ENCODE measurements at regions not wholly inside any gene's neighbourhood (a gene's known extent, or its start where the extent isn't known, plus 50 kb on each side); places are given as distances from the start of the nearest gene placed in this dataset.

GRCh38 chr10:61050120-61050745, 106.2 kb upstream of the RHOBTB1 start:
- POLR2A ChIA-PET (ENCODE audit: unreplicated experiment), result interaction anchor here (0.6 kb wide), 1 partner anchor 69 kb away, joined by 11 read pairs; no protein-coding TSS in a partner anchor
- no peaks in the 10 kb centered on the region for H4K20me1 ChIP-seq (ENCODE audit: low read length)
- CTCF ChIA-PET, result no interaction called here
- ATAC-seq (no peak), DNase-seq (no peak)
- BruUV-seq (replicated peaks), result no TSS peak
- no peak overlapping the region for H3K4me2 ChIP-seq (ENCODE audit: low read length)
- H2AFZ ChIP-seq (ENCODE audit: low read length), result no peak overlapping the region
- H3K9me3 ChIP-seq (ENCODE audit: low read length), result no peaks in the 10 kb centered on the region
- H3K9me2 ChIP-seq (replicated peaks; ENCODE audit: low read length), result no peaks in the 10 kb centered on the region
- no peak overlapping the region for H3K27ac ChIP-seq (ENCODE audit: low read length)
- no peaks in the 10 kb centered on the region for H3K79me2 ChIP-seq (ENCODE audit: low read length)
- H3K4me1 ChIP-seq (ENCODE audit: insufficient read depth, low read length), result no peaks in the 10 kb centered on the region; the same call in 1 of the 2 replicates
- intact Hi-C loops (cut with micrococcal nuclease), result no loop called here
- H3K27me3 ChIP-seq (ENCODE audit: low read length), result peaks cover 14% of the 10 kb centered on the region; the same call in 1 of the 2 replicates
- no peak for TF ChIP-seq EZH2phosphoT487 (IDR thresholded peaks at IDR 0.05; ENCODE audit: borderline replicate concordance, low read length)
- TF ChIP-seq EZH2 (IDR thresholded peaks at IDR 0.05; ENCODE audit: low read length, unreplicated experiment), result no peak
- TF ChIP-seq CTCF (conservative IDR thresholded peaks at IDR 0.05; ENCODE audit: low read depth, low read length), result no peak
- no peak overlapping the region for H3K9ac ChIP-seq (ENCODE audit: low read length)
- no peaks in the 10 kb centered on the region for H3F3A ChIP-seq (ENCODE audit: low read length, unreplicated experiment)
- no peaks in the 10 kb centered on the region for H3K36me3 ChIP-seq (ENCODE audit: low read depth, low read length)
- H3K4me3 ChIP-seq (ENCODE audit: low read length), result no peak overlapping the region

DNA sequence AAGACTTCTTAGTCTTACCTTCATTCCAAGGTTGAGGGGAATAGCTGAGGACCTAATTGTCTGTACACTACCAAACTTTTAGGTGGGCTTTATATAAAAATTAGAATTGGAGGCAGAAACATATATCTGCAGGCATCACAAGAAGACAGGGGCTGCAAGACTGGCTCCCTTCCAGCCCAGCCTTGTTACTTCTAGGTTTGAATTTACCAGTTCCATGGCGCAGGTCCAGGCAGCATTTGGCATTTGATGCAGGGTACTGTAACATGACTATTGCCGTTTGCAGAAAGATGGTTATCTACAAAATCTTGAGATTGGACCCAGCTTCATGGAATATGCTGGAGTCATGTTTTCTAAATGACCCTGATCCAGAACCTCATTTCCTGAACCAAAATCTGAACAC, 105.4 kb upstream of the RHOBTB1 start:
- H3K27ac ChIP-seq (ENCODE audit: low read length), result no peak overlapping the region
- DNase-seq (no peak), ATAC-seq (no peak)
- H3K9ac ChIP-seq (ENCODE audit: low read length), result no peak overlapping the region
- no peaks in the 10 kb centered on the region for H4K20me1 ChIP-seq (ENCODE audit: low read length)
- BruUV-seq (replicated peaks), result no TSS peak
- no peaks in the 10 kb centered on the region for H3F3A ChIP-seq (ENCODE audit: low read length, unreplicated experiment)
- H3K4me3 ChIP-seq (ENCODE audit: low read length), result no peak overlapping the region
- H3K27me3 ChIP-seq (ENCODE audit: low read length), result peaks cover 16% of the 10 kb centered on the region; the same call in 1 of the 2 replicates
- no peak overlapping the region for H2AFZ ChIP-seq (ENCODE audit: low read length)
- intact Hi-C loops (cut with micrococcal nuclease), result no loop called here
- no peaks in the 10 kb centered on the region for H3K9me3 ChIP-seq (ENCODE audit: low read length)
- CTCF ChIA-PET, result no interaction called here
- H3K79me2 ChIP-seq (ENCODE audit: low read length), result no peaks in the 10 kb centered on the region
- H3K36me3 ChIP-seq (ENCODE audit: low read depth, low read length), result no peaks in the 10 kb centered on the region
- POLR2A ChIA-PET (ENCODE audit: unreplicated experiment), result interaction anchor here (0.6 kb wide), 1 partner anchor 68 kb away, joined by 11 read pairs; no protein-coding TSS in a partner anchor
- TF ChIP-seq CTCF (conservative IDR thresholded peaks at IDR 0.05; ENCODE audit: low read depth, low read length) (no peak), EZH2phosphoT487 (IDR thresholded peaks at IDR 0.05; ENCODE audit: borderline replicate concordance, low read length) (no peak), EZH2 (IDR thresholded peaks at IDR 0.05; ENCODE audit: low read length, unreplicated experiment) (no peak)
- no peaks in the 10 kb centered on the region; the same call in 1 of the 2 replicates for H3K4me1 ChIP-seq (ENCODE audit: insufficient read depth, low read length)
- H3K4me2 ChIP-seq (ENCODE audit: low read length), result no peak overlapping the region
- H3K9me2 ChIP-seq (replicated peaks; ENCODE audit: low read length), result no peaks in the 10 kb centered on the region
